Progenitor cell of endocrine pancreas (in vitro differentiated cells): ENCODE measurements at regions not wholly inside any gene's neighbourhood (a gene's known extent, or its start where the extent isn't known, plus 50 kb on each side); places are given as distances from the start of the nearest gene placed in this dataset.

ENCODE experiments used
- DNase-seq: peaks from one replicate; pipeline ENCODE4 v3.0.0; 2021; ENCODE audit warnings: low spot score; ENCODE audit not compliant: unreplicated experiment
- H3K27ac Mint-ChIP-seq: 2 replicates; pipeline ENCODE4 v1.8.0; 2021; ENCODE audit warnings: mild to moderate bottlenecking, moderate library complexity, mixed read lengths
- H3K27me3 Mint-ChIP-seq: 2 replicates; pipeline ENCODE4 v1.8.0; 2021; ENCODE audit warnings: mixed read lengths
- H3K36me3 Mint-ChIP-seq: 2 replicates; pipeline ENCODE4 v1.8.0; 2022; ENCODE audit warnings: mixed read lengths; ENCODE audit not compliant: insufficient read depth
- H3K4me1 Mint-ChIP-seq: 2 replicates; pipeline ENCODE4 v1.8.0; 2021; ENCODE audit warnings: low read depth, mixed read lengths
- H3K4me3 Mint-ChIP-seq: 2 replicates; pipeline ENCODE4 v1.8.0; 2021; ENCODE audit warnings: low read depth, mild to moderate bottlenecking, moderate library complexity, mixed read lengths
- H3K9me3 Mint-ChIP-seq: 2 replicates; pipeline ENCODE4 v1.8.0; 2021; ENCODE audit warnings: low read depth, mixed read lengths
- CTCF ChIP-seq: fragments of 200-600 bp; sonication (generic); IDR thresholded peaks from one replicate; pipeline ENCODE4 v1.5.0; 2021; ENCODE audit warnings: antibody characterized with exemption, mild to moderate bottlenecking; ENCODE audit not compliant: unreplicated experiment

GRCh38 chr12:34297790-34298164 is 275.5 kb downstream of the ALG10 start:
- Mint-ChIP-seq H3K4me1 (no peaks in the 10 kb centered on the region), H3K27me3 (no peaks in the 10 kb centered on the region), H3K27ac (no peak overlapping the region), H3K4me3 (no peak overlapping the region), H3K36me3 (peaks cover 32% of the 10 kb centered on the region), H3K9me3 (peaks cover 92% of the 10 kb centered on the region)
- no peak for DNase-seq
- TF ChIP-seq CTCF: no peak

GRCh38 chr12:34298176-34298970 is 276.1 kb downstream of the ALG10 start:
- no peak for DNase-seq
- Mint-ChIP-seq H3K4me3 (no peak overlapping the region), H3K36me3 (peaks cover 31% of the 10 kb centered on the region), H3K27me3 (no peaks in the 10 kb centered on the region), H3K9me3 (peaks cover 92% of the 10 kb centered on the region), H3K27ac (no peak overlapping the region), H3K4me1 (no peaks in the 10 kb centered on the region)
- TF ChIP-seq CTCF: no peak

- no peaks in the 10 kb centered on the region for H3K27me3 Mint-ChIP-seq
- H3K9me3 Mint-ChIP-seq: peaks cover 95% of the 10 kb centered on the region
- no peaks in the 10 kb centered on the region for H3K4me1 Mint-ChIP-seq
- DNase-seq: no peak
- no peak overlapping the region for H3K27ac Mint-ChIP-seq
- TF ChIP-seq CTCF: no peak
- H3K4me3 Mint-ChIP-seq: no peak overlapping the region
- peaks cover 29% of the 10 kb centered on the region for H3K36me3 Mint-ChIP-seq
These were observed 276.9 kb downstream of the ALG10 start for GRCh38 chr12:34298971-34299801.

- H3K27me3 Mint-ChIP-seq: no peaks in the 10 kb centered on the region
- H3K4me1 Mint-ChIP-seq: no peaks in the 10 kb centered on the region
- H3K27ac Mint-ChIP-seq: no peak overlapping the region
- no peak overlapping the region for H3K4me3 Mint-ChIP-seq
- peaks cover 29% of the 10 kb centered on the region for H3K36me3 Mint-ChIP-seq
- peaks cover 95% of the 10 kb centered on the region for H3K9me3 Mint-ChIP-seq
- DNase-seq: no peak
- TF ChIP-seq CTCF: no peak
These were observed 277.5 kb downstream of the ALG10 start for GRCh38 chr12:34299802-34300193.

GRCh38 chr12:34300376-34301250 is 278.3 kb downstream of the ALG10 start:
- TF ChIP-seq CTCF: no peak
- peaks cover 95% of the 10 kb centered on the region for H3K9me3 Mint-ChIP-seq
- H3K36me3 Mint-ChIP-seq: peaks cover 28% of the 10 kb centered on the region
- no peak overlapping the region for H3K4me3 Mint-ChIP-seq
- no peaks in the 10 kb centered on the region for H3K4me1 Mint-ChIP-seq
- H3K27me3 Mint-ChIP-seq: no peaks in the 10 kb centered on the region
- no peak for DNase-seq
- H3K27ac Mint-ChIP-seq: no peak overlapping the region
